Body of pancreas (tissue), 4 donors: ENCODE measurements at regions not wholly inside any gene's neighbourhood (a gene's known extent, or its start where the extent isn't known, plus 50 kb on each side); places are given as distances from the start of the nearest gene placed in this dataset.

Experiments used
- CTCF ChIP-seq, 7 experiments: fragments of 450-650 bp in 4 of 7; fragments of 200-600 bp in 3 of 7; sonication (generic) in 3 of 7; IDR thresholded peaks; one replicate each; pipeline ENCODE4 v1.5.1; 2016 to 2019; ENCODE audit warnings: antibody characterized with exemption in 7 of 7
- POLR2A ChIP-seq, 3 donors: fragments of 450-650 bp; IDR thresholded peaks; one replicate each; pipeline ENCODE4 v1.6.1; 2016; ENCODE audit warnings: antibody characterized with exemption in 3 of 3, mild to moderate bottlenecking in 2 of 3

DNA sequence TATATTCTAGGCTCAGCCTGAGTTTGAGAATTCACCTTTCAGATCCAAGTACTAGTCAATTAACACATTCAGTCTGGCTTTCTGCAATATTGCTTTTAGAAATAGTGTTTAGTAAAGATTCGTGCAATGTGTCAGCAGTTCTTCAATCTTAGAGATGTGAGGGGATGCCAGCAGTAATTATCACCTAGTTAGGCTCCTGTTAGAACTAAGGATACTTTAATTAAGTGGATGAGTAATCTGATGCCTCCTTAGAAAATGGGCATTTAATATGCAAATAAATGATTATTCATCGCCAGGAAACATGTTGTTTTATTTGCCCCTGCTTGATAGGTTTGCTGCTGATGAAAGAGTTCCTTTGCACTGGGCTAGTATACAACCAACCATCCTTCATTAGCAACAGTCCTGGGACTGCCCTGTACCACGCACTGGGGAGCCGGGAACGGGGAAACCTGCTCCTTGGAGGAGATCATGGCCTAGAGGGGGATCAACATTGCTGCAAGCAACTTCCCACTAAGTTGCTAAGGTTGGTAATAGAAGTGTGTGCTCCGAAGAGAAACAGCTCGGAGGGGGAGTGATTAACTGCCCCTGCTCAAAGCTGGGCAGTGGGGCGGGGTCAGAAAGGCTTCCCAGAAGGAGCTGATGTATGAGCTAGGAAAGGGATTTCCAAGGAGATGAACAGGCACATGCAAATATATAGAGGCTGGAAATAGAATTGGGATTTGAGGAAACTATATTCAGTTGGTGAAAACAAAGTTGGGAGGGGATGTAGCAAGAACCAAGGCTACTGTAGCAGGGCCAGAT, 231.8 kb downstream of the DRD1 start:
- no peak for TF ChIP-seq POLR2A (IDR thresholded peaks at IDR 0.05)
- no peak for TF ChIP-seq CTCF (IDR thresholded peaks at IDR 0.05)
